ENCODE measurements at regions not wholly inside any gene's neighbourhood (a gene's known extent, or its start where the extent isn't known, plus 50 kb on each side); places are given as distances from the start of the nearest gene placed in this dataset.
"Not testable (repeated sequence)": the region's sequence is repeated elsewhere in the genome, so short reads cannot be mapped to it uniquely, and the experiment has no call there.

GRCh38 chr17:27368980-27369379, 75.1 kb downstream of the WSB1 start:
- ChIA-PET CTCF (no interaction called here), POLR2A (no interaction called here)
- BruUV-seq (replicated peaks): no TSS peak
- no peaks in the 10 kb centered on the region for H3K36me3 ChIP-seq (ENCODE audit: control insufficient read depth, insufficient read depth, low read length)
- no peak overlapping the region for H3K27ac ChIP-seq (ENCODE audit: low read length)
- TF ChIP-seq SIN3A (IDR thresholded peaks at IDR 0.05; ENCODE audit: borderline replicate concordance, insufficient read depth, low read depth, low read length) (no peak), CTCF (IDR thresholded peaks at IDR 0.05) (no peak), TCF7L2 (IDR thresholded peaks at IDR 0.05; ENCODE audit: low read depth, low read length) (no peak), POLR2AphosphoS5 (IDR thresholded peaks at IDR 0.05; ENCODE audit: low read depth, low read length) (no peak), REST (IDR thresholded peaks at IDR 0.05; ENCODE audit: insufficient read depth in 1 of 2, low read depth in 2 of 2, low read length in 1 of 2) (no peak)
- no peaks in the 10 kb centered on the region for H3K27me3 ChIP-seq (ENCODE audit: control insufficient read depth, insufficient read depth, low read length)
- no peak for ATAC-seq
- H3K4me3 ChIP-seq (ENCODE audit: low read depth in 2 of 2, low read length in 2 of 2): no peak overlapping the region
- no peak for DNase-seq (ENCODE audit: low read depth, low spot score)
- H3K9me3 ChIP-seq (ENCODE audit: control insufficient read depth, insufficient read depth, low read depth, low read length): no peaks in the 10 kb centered on the region
- no peaks in the 10 kb centered on the region; the same call in 1 of the 2 replicates for H3K4me1 ChIP-seq (ENCODE audit: control insufficient read depth, insufficient read depth, low read length)
- in situ Hi-C loops (cut with HindIII; ENCODE audit: low pct_unique_long_range_greater_than_20kb, low sequenced_read_pairs) (no loop called here), intact Hi-C loops (cut with micrococcal nuclease; ENCODE audit: unreplicated experiment) (no loop called here)

- in situ Hi-C loops (cut with HindIII; ENCODE audit: low pct_unique_long_range_greater_than_20kb, low sequenced_read_pairs) (no loop called here), intact Hi-C loops (cut with micrococcal nuclease; ENCODE audit: unreplicated experiment) (no loop called here)
- POLR2A ChIA-PET: no interaction called here
- Histone ChIP-seq H3K9me3 (ENCODE audit: control insufficient read depth, insufficient read depth, low read depth, low read length) (no peaks in the 10 kb centered on the region), H3K27me3 (ENCODE audit: control insufficient read depth, insufficient read depth, low read length) (no peaks in the 10 kb centered on the region), H3K27ac (ENCODE audit: low read length) (no peak overlapping the region), H3K4me3 (ENCODE audit: low read depth in 2 of 2, low read length in 2 of 2) (no peak overlapping the region), H3K36me3 (ENCODE audit: control insufficient read depth, insufficient read depth, low read length) (no peaks in the 10 kb centered on the region), H3K4me1 (ENCODE audit: control insufficient read depth, insufficient read depth, low read length) (no peaks in the 10 kb centered on the region)
- no peak for TF ChIP-seq TCF7L2 (IDR thresholded peaks at IDR 0.05; ENCODE audit: low read depth, low read length)
- TF ChIP-seq SIN3A (IDR thresholded peaks at IDR 0.05; ENCODE audit: borderline replicate concordance, insufficient read depth, low read depth, low read length): no peak
- no peak for ATAC-seq
- no peak for DNase-seq (ENCODE audit: low read depth, low spot score)
- CTCF ChIA-PET: no interaction called here
- no TSS peak for BruUV-seq (replicated peaks)
Measured at GRCh38 chr17:27370776-27371175, 76.9 kb downstream of the WSB1 start.

- BruUV-seq (replicated peaks); H3K4me3 ChIP-seq (ENCODE audit: low read depth in 2 of 2, low read length in 2 of 2); H3K27ac ChIP-seq (ENCODE audit: low read length); H3K36me3 ChIP-seq (ENCODE audit: control insufficient read depth, insufficient read depth, low read length); ATAC-seq; H3K4me1 ChIP-seq (ENCODE audit: control insufficient read depth, insufficient read depth, low read length); intact Hi-C loops (cut with micrococcal nuclease; ENCODE audit: unreplicated experiment); CTCF ChIA-PET; H3K27me3 ChIP-seq (ENCODE audit: control insufficient read depth, insufficient read depth, low read length); H3K9me3 ChIP-seq (ENCODE audit: control insufficient read depth, insufficient read depth, low read depth, low read length); in situ Hi-C loops (cut with HindIII; ENCODE audit: low pct_unique_long_range_greater_than_20kb, low sequenced_read_pairs); POLR2A ChIA-PET; DNase-seq (ENCODE audit: low read depth, low spot score): not testable (repeated sequence)
Measured at GRCh38 chr17:27373695-27374094, 79.8 kb downstream of the WSB1 start.
